NT2/D1 (cell line): ENCODE measurements at regions not wholly inside any gene's neighbourhood (a gene's known extent, or its start where the extent isn't known, plus 50 kb on each side); places are given as distances from the start of the nearest gene placed in this dataset.

ENCODE experiments used
- DNase-seq: peaks from one replicate; pipeline ENCODE4 v3.0.0-alpha.2; 2011; ENCODE audit warnings: low read depth, low spot score
- H3K27me3 ChIP-seq: 2 replicates; pipeline ENCODE4 v1.6.0; 2011; ENCODE audit warnings: mild to moderate bottlenecking; ENCODE audit not compliant: insufficient read length, insufficient read depth
- H3K36me3 ChIP-seq: 2 replicates; pipeline ENCODE4 v1.6.1; 2011; ENCODE audit warnings: mild to moderate bottlenecking, low read length, mixed read lengths; ENCODE audit not compliant: insufficient read depth, insufficient read length
- H3K4me1 ChIP-seq: 2 replicates; pipeline ENCODE4 v1.5.1; 2011; ENCODE audit not compliant: insufficient read depth, insufficient read length
- H3K4me3 ChIP-seq: 2 replicates; pipeline ENCODE4 v1.5.1; 2011; ENCODE audit warnings: low read depth; ENCODE audit not compliant: insufficient read length
- H3K9ac ChIP-seq: 2 replicates; pipeline ENCODE4 v1.6.0; 2011; ENCODE audit warnings: low read depth; ENCODE audit not compliant: insufficient read length
- H3K9me3 ChIP-seq: 2 replicates; pipeline ENCODE4 v1.5.1; 2011; ENCODE audit warnings: mild to moderate bottlenecking, low read length; ENCODE audit not compliant: insufficient read depth
- SUZ12 ChIP-seq: IDR thresholded peaks from 2 replicates; pipeline ENCODE4 v1.6.1; 2011; ENCODE audit not compliant: insufficient read length, insufficient read depth; ENCODE audit errors: extremely low read depth
- YY1 ChIP-seq: IDR thresholded peaks from 2 replicates; pipeline ENCODE4 v1.6.1; 2011; ENCODE audit not compliant: insufficient read length, insufficient read depth
- ZNF274 ChIP-seq: IDR thresholded peaks from 2 replicates; pipeline ENCODE4 v1.6.1; 2011; ENCODE audit warnings: mild to moderate bottlenecking, low read depth, low read length

- TF ChIP-seq SUZ12 (no peak), ZNF274 (no peak), YY1 (no peak)
- H3K36me3 ChIP-seq, result no peaks in the 10 kb centered on the region
- H3K4me1 ChIP-seq, result no peaks in the 10 kb centered on the region
- peaks cover 3% of the 10 kb centered on the region for H3K27me3 ChIP-seq
- H3K4me3 ChIP-seq, result no peak overlapping the region
- H3K9ac ChIP-seq, result no peak overlapping the region
- DNase-seq, result no peak
- H3K9me3 ChIP-seq, result no peaks in the 10 kb centered on the region
Measured at GRCh38 chr15:66955871-66956585, 109.4 kb upstream of the SMAD3 start.

- Histone ChIP-seq H3K4me1 (no peaks in the 10 kb centered on the region), H3K9ac (no peak overlapping the region), H3K4me3 (no peak overlapping the region), H3K36me3 (no peaks in the 10 kb centered on the region), H3K9me3 (no peaks in the 10 kb centered on the region), H3K27me3 (peaks cover 3% of the 10 kb centered on the region)
- DNase-seq, result no peak
- no peak for TF ChIP-seq YY1
Measured at GRCh38 chr15:66956672-66957430, 108.6 kb upstream of the SMAD3 start.

- Histone ChIP-seq H3K4me3 (no peak overlapping the region), H3K4me1 (peaks cover 2% of the 10 kb centered on the region), H3K9ac (no peak overlapping the region), H3K36me3 (no peaks in the 10 kb centered on the region), H3K9me3 (no peaks in the 10 kb centered on the region), H3K27me3 (peaks cover 3% of the 10 kb centered on the region)
- no peak for TF ChIP-seq ZNF274
- no peak for TF ChIP-seq YY1
- TF ChIP-seq SUZ12, result no peak
- no peak for DNase-seq
Measured at GRCh38 chr15:66957431-66957720, 108.0 kb upstream of the SMAD3 start.

GRCh38 chr15:66959066-66959465, 106.3 kb upstream of the SMAD3 start:
- H3K4me1 ChIP-seq, result peaks cover 2% of the 10 kb centered on the region
- no peak overlapping the region for H3K9ac ChIP-seq
- no peak overlapping the region for H3K4me3 ChIP-seq
- no peak for DNase-seq
- H3K9me3 ChIP-seq, result no peaks in the 10 kb centered on the region
- H3K36me3 ChIP-seq, result no peaks in the 10 kb centered on the region
- TF ChIP-seq ZNF274, result no peak
- no peak for TF ChIP-seq SUZ12
- no peak for TF ChIP-seq YY1
- peaks cover 3% of the 10 kb centered on the region for H3K27me3 ChIP-seq

GRCh38 chr15:66959875-66960274, 105.5 kb upstream of the SMAD3 start:
- no peaks in the 10 kb centered on the region for H3K36me3 ChIP-seq
- TF ChIP-seq SUZ12 (no peak), YY1 (no peak), ZNF274 (no peak)
- no peak overlapping the region for H3K9ac ChIP-seq
- H3K27me3 ChIP-seq, result peaks cover 3% of the 10 kb centered on the region
- no peak overlapping the region for H3K4me3 ChIP-seq
- DNase-seq, result no peak
- H3K9me3 ChIP-seq, result no peaks in the 10 kb centered on the region
- peaks cover 2% of the 10 kb centered on the region for H3K4me1 ChIP-seq

DNA sequence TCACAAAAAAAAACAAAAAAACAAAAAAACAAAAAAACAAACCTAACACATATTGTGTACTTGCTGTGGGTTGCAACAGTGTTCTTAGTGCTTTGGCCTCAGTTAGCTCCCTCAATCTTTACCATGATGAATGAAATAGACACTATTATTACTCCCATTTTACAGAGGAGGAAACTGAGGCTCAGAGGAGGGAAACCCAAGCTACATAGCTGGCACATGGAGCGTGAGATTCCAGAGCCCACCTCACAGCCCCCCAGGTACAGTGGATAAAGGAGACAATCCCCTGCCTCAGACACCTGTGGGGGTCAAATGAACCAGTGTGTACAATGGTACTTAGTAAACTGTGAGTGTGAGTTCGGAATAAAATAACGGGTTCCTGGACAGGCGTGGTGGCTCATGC, 104.9 kb upstream of the SMAD3 start:
- Histone ChIP-seq H3K9me3 (no peaks in the 10 kb centered on the region), H3K4me1 (peaks cover 2% of the 10 kb centered on the region), H3K36me3 (no peaks in the 10 kb centered on the region), H3K9ac (no peak overlapping the region), H3K27me3 (peaks cover 3% of the 10 kb centered on the region), H3K4me3 (no peak overlapping the region)
- TF ChIP-seq SUZ12 (no peak), ZNF274 (no peak), YY1 (no peak)
- no peak for DNase-seq

GRCh38 chr15:66961407-66961884, 104.0 kb upstream of the SMAD3 start:
- H3K27me3 ChIP-seq, result peaks cover 3% of the 10 kb centered on the region
- H3K9me3 ChIP-seq, result no peaks in the 10 kb centered on the region
- H3K4me1 ChIP-seq, result peaks cover 2% of the 10 kb centered on the region
- H3K4me3 ChIP-seq, result no peak overlapping the region
- no peak for DNase-seq
- H3K9ac ChIP-seq, result no peak overlapping the region
- no peaks in the 10 kb centered on the region for H3K36me3 ChIP-seq
- TF ChIP-seq YY1, result no peak
- no peak for TF ChIP-seq SUZ12
- no peak for TF ChIP-seq ZNF274
